Retinal pigment epithelial cell (primary cell): ENCODE measurements at regions not wholly inside any gene's neighbourhood (a gene's known extent, or its start where the extent isn't known, plus 50 kb on each side); places are given as distances from the start of the nearest gene placed in this dataset.
"Not testable (repeated sequence)": the region's sequence is repeated elsewhere in the genome, so short reads cannot be mapped to it uniquely, and the experiment has no call there.

ENCODE experiments used
- DNase-seq: peaks from one replicate; pipeline ENCODE4 v3.0.0-alpha.2; 2010; ENCODE audit warnings: low read depth
- H3K4me3 ChIP-seq: 2 replicates; pipeline ENCODE4 v1.5.1; 2011; ENCODE audit warnings: mild to moderate bottlenecking, low read length, control low read depth, moderate library complexity
- TF ChIP-seq, protein P1 (sequence below): conservative IDR thresholded peaks from 2 replicates; pipeline ENCODE4 v1.5.1; 2011; ENCODE audit warnings: low read depth, low read length, control low read depth, inconsistent platforms

DNA sequence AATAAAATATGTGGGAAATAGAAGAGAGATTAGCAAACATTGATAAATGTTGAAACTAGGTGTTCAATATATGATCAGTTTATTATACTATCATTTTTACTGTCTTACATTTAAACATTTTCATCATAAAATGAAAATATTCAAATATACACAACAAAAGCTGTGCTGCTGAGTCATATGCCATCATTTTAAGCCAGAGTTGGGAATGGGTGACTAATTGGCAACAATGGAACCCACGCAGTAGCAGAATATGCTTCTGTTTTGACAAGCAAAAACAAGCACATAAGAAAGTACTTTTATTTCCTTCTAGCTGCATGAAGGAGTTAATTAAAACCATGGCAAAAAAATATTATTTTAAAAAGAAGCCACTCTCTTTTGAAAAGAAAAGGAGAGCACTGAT is 340.0 kb upstream of the EDIL3 start:
- no peak overlapping the region for H3K4me3 ChIP-seq
- TF ChIP-seq, protein P1, sequence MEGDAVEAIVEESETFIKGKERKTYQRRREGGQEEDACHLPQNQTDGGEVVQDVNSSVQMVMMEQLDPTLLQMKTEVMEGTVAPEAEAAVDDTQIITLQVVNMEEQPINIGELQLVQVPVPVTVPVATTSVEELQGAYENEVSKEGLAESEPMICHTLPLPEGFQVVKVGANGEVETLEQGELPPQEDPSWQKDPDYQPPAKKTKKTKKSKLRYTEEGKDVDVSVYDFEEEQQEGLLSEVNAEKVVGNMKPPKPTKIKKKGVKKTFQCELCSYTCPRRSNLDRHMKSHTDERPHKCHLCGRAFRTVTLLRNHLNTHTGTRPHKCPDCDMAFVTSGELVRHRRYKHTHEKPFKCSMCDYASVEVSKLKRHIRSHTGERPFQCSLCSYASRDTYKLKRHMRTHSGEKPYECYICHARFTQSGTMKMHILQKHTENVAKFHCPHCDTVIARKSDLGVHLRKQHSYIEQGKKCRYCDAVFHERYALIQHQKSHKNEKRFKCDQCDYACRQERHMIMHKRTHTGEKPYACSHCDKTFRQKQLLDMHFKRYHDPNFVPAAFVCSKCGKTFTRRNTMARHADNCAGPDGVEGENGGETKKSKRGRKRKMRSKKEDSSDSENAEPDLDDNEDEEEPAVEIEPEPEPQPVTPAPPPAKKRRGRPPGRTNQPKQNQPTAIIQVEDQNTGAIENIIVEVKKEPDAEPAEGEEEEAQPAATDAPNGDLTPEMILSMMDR, result no peak
- DNase-seq, result peak; percentile 23

- H3K4me3 ChIP-seq, result no peak overlapping the region
- TF ChIP-seq, protein P1, result no peak
- DNase-seq, result no peak
These were observed 339.5 kb upstream of the EDIL3 start for GRCh38 chr5:84724181-84724580.

- no peak overlapping the region for H3K4me3 ChIP-seq
- no peak for DNase-seq
- TF ChIP-seq, protein P1, result no peak
These were observed 333.7 kb upstream of the EDIL3 start for GRCh38 chr5:84718377-84718776.

DNA sequence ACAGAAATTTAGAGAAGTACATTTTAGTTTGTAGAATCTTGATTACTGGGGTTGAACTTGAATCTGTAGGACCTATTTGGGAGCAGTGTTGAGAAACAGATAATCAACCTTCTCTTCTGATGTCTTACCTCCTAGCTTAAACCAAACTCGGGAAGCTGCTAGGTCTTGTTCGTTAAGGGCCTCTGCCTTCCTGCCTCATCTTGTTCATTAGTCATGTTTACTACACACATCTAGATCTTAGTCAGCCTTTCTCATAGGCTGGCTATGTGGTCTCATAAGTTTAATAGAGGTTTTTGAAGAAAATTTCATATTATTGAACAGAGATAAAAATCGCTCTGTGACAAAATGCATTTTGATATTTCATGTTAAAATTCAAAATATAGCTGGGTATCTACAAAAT is 331.0 kb upstream of the EDIL3 start:
- H3K4me3 ChIP-seq, result no peak overlapping the region

GRCh38 chr5:84715091-84715490 is 330.4 kb upstream of the EDIL3 start:
- DNase-seq, result no peak
- no peak overlapping the region for H3K4me3 ChIP-seq
- TF ChIP-seq, protein P1, result no peak

More for the DNA sequence above, 331.0 kb upstream of the EDIL3 start:
- TF ChIP-seq, protein P1, result no peak
- DNase-seq, result no peak

GRCh38 chr5:84709075-84709474 is 324.4 kb upstream of the EDIL3 start:
- no peak overlapping the region for H3K4me3 ChIP-seq
- DNase-seq, result no peak
- TF ChIP-seq, protein P1, result no peak

GRCh38 chr5:84706678-84707641 is 322.3 kb upstream of the EDIL3 start:
- TF ChIP-seq, protein P1, result no peak
- no peak for DNase-seq
- no peak overlapping the region for H3K4me3 ChIP-seq

- not testable (repeated sequence) for H3K4me3 ChIP-seq, DNase-seq
These were observed 315.9 kb upstream of the EDIL3 start for GRCh38 chr5:84700545-84700944.
